HG03378 (cell line): ENCODE measurements at regions not wholly inside any gene's neighbourhood (a gene's known extent, or its start where the extent isn't known, plus 50 kb on each side); places are given as distances from the start of the nearest gene placed in this dataset.

Source experiments
- ATAC-seq: cut with Tn5 transposase; IDR thresholded peaks from one replicate; pipeline ENCODE4 v1.9.1; 2021; ENCODE audit warnings: mild to moderate bottlenecking, moderate library complexity; ENCODE audit not compliant: unreplicated experiment

DNA sequence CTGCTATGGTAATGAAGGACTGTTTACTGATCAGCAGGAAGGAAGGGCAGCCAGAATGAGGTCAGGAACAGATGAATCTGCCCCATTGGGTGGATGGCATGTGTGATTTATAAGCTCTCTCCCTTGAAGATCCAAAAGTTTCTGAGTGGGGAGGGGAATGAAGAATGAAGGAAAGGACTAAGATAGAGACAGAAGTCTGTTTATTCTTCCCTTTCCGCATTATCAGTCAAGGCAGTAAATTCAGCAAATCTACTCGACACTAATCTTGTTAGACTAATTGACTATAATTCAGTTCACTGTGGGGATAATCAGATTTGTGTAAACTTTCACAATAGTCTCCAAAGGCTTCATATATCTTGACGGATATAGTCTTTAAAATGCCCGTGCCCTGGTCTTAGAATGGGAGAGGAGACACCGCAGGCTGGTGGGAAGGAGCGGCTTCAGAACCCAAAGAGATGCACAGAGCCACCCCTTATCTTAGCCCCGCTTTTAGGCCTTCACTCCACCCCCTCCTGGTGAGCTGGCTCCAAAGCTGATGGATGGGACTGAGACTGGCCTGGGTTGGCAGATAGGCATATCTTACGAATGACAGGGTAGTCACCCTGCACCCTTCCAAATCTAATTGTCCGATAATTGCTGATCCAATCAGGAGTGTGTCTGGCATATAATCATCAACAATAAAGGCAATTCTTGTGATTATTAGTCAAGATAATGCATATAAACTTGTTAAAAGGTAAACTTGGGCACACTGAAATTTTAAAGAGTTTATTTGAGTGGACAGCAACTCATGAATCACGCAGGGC lies 76.0 kb upstream of the PPM1J start:
- ATAC-seq, result no peak

DNA sequence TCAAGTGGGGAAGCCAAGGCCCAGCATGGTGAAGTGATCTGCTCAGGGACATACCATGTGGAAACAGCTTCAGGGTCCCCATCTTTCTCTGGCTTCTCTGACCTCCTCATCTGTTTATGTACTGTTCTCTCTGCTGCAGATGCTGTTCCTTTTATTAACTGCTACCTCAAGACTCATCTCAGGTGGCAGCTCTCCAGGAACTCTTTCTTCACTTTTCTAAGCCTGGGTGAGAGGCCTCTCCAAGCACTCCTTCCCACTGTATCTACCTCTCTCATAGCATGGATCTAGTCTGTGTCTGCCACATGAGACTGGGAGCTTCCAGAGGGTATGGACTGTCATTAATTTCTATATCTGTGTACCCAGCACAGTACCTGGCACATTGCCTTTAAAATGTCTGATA lies 73.4 kb upstream of the PPM1J start:
- no peak for ATAC-seq

DNA sequence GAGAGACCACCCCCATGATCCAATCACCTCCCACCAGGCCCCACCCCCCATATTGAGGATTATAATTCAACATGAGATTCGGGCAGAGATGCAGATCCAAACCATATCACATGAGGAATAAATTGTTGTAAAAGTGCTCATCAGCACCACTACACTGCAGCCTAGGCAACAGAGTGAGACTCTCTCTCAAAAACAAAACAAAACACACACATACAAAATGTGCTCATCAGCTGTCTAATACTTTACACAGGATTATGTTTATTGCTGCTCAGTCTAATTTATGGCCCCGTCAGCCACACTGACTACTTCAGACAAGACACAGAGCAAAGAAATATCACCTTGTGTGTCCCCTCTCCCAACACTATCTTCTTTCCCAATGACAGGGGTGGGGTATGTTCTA lies 72.9 kb upstream of the PPM1J start:
- ATAC-seq, result no peak

DNA sequence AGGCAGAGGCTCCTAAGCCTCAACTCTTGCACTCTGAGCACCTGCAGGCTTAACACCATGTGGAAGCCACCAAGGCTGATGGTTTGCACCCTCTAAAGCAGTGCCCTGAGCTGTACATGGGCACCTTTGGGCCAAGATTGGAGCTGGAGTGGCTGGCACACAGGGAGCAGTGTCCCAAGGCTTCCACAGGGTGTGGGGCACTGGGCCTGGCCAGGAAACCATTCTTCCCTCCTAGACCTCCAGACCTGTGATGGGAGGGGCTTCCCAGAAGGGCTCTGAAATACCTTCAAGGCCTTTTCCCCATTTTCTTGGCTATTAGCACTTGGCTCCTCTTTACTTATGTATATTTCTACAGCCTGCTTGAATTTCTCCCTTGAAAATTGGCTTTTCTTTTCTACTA lies 67.9 kb upstream of the PPM1J start:
- ATAC-seq, result no peak

DNA sequence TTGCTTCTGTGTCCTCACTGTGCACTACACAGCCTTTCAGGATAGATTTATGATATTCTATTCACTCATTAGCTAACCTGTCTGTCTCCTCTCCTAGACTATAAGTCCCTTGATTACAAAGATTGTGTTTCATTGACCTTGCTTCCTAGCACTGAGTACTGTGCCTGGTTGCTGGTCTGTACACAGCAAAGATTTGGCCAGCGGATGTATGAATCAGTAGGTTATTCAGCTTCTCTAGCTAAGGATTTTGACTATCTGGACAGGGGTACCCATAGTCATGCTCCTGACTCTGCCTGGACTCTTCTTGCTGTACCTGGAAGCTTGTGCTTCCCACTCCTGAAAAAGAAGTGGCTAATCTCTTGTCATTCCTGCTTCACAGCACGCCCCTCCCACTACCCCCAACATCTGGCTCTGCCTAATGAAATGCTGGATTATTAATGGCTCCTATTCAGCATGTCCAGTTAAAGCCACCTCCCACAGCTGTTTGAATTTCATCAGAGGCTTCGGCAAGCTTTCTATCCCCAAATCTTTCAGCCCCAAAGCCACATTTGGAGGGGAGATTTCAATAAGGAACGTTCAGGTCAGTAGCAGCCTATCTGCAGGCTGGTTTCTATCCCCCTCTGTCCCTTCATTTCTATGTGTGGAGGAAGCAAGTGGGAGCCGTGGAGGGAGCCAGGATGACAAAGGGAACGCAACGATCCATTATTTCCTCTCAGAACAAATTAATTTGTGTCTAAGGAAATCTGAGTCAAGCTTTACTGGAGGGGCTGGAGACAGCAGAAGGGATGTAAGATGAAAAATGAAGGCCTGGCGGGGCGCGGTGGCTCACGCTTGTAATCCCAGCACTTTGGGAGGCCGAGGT lies 64.8 kb upstream of the PPM1J start:
- ATAC-seq, result no peak

DNA sequence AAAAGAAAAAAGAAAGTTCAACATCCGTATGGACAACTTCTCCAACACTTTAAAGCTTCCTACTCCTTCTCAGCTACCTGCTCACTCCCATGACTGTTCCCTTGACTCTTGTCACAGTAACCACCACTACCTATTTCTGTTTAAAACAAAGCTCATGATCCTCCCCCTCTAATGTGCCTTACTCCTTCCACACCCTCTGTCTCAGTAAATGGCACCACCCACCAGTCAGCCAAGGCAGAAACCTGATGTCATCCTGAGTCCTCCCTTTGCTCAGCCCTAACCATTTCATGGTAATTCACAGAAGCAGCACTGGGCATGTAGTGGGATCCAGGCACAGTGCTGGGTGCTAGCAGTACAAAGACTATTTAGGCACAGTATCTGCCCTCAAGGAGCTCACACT lies 63.0 kb upstream of the PPM1J start:
- no peak for ATAC-seq

DNA sequence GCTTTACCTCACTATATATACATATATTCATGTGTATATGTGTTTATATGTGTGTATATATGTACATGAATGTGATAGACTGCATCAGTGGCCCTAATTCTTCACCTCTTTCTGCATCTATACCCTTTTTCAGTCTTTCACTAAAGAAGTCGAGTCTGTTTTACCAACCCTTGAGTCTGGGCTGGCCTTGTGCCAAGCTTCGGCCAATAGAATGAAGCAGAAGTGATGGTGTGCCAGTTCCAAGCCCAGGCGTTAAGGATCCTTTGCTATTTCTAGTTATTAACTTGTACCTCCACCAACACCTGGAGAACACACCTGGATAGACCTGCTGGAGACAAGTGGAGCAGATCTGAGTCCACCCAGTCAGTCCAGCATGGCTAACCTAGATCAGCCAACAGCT lies 61.6 kb upstream of the PPM1J start:
- ATAC-seq, result no peak

DNA sequence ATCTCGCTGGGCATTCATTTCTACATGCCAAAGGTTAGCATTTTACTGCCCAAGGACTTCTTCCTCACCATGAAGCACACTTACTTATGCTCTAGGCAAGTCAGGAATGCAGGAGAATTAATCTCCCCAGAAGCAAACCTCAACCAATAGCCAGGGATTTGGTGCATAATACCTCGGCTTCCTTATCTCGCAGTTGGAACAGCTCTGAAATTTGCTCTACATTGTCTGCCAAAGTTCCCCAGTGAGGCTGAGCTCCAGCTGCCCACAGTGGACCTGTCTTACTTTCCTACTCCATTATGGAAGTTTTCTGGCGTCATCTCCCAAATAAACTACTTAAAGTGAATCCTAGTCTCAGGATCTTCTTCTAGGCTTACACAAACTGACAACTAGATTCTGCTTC lies 57.6 kb upstream of the PPM1J start:
- no peak for ATAC-seq

DNA sequence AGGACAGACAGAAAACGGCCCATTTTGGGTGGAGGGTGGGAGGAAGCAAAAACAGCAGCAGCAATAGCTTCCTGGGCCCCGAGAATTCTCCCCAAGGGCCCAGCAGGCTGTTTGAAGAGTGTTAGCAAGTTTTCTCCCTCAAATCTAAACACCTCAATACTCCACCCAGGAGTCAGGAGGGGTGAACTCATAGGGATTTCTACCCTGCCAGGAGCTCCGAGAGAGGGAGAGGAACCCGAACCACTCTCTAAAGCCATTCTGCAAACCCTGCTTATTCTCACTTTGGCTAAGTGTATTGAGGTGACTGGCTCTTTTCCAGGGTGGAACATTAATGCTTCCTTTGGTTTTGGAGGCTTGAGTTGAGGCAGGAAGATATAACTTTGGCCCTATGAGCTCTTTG lies 55.6 kb upstream of the PPM1J start:
- no peak for ATAC-seq

DNA sequence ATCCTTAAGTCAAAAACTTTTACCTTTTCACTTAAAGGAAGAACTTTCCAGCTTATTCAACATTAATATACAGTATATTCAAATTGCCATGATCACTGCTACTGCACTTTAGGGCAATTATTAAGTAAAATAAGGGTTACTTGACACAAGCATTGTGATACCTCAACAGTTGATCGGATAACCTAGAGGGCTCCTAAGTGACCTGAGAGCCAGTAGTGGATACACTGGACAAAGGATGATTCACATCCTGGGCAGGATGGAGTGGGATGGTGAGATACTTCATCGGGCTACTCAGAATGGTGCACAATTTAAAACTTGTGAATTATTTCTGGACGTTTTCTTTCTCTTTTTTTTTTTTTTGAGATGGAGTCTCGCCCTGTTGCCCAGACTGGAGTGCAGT lies 54.5 kb upstream of the PPM1J start:
- ATAC-seq, result no peak

DNA sequence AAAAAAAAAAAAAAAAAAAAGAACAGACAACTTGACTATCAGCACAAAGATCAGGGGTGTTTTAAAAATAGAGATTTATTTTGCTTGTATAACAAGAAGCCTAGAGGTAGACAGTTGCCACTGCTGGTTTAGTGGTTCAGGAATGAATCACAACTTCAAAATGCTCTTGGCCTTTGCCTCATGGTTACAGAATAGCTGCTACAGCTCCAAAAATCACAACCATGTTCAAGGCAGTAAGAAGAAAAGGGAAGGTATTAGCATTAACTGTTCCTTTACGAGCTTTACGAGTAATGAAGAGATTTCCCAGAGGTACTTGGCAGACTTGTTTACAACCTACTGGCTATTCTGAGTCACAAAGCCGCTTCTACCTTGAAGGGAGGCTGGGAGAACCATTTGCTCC lies 52.5 kb upstream of the PPM1J start:
- ATAC-seq, result no peak
